Islet precursor cell (in vitro differentiated cells): ENCODE measurements at regions not wholly inside any gene's neighbourhood (a gene's known extent, or its start where the extent isn't known, plus 50 kb on each side); places are given as distances from the start of the nearest gene placed in this dataset.

Experiments used
- DNase-seq: peaks from one replicate; pipeline ENCODE4 v3.0.0-alpha.2; 2018

GRCh38 chrX:98380556-98380955 is 1496.8 kb downstream of the RPA4 start:
- peak; percentile 78 for DNase-seq

DNA sequence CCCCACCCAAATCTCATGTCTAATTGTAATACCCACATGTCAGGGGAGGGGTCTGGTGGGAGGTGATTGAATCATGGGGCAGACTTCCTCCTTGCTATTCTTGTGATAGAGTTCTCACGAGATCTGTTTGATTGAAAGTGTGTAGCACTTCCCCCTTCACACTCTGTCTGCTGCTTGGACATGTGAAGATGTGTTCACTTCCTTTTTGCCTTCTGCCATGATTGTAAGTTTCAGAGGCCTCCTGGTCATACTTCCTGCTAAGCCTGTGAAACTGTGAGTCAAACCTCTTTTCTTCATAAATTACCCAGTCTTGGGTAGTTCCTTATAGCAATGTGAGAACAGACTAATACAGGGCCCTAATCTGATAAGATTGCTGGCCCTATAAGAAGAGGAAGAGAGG is 1514.8 kb downstream of the RPA4 start:
- DNase-seq: no peak

GRCh38 chrX:98405376-98405775 is 1521.7 kb downstream of the RPA4 start:
- DNase-seq: no peak

- peak; percentile 67 for DNase-seq
These were observed 1523.9 kb downstream of the RPA4 start for GRCh38 chrX:98407584-98407983.

DNA sequence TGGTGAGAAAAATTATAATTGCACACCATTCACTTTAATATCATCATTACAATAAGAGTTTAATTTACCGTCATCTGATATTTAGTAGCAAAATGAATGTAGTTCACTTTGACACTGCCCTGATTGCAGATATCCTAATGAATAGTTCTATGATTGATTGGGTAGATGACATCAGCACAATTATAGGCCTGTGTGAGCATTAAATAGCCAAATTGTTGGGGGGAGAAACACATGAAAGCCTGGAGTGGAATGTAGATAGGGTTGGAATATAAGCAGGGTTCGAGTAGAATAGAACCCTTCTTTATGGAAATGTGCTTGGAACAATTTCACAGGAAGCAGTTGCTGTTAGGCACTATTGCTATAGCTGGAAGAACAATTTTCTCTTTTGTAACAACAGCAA is 1526.2 kb downstream of the RPA4 start:
- no peak for DNase-seq

DNA sequence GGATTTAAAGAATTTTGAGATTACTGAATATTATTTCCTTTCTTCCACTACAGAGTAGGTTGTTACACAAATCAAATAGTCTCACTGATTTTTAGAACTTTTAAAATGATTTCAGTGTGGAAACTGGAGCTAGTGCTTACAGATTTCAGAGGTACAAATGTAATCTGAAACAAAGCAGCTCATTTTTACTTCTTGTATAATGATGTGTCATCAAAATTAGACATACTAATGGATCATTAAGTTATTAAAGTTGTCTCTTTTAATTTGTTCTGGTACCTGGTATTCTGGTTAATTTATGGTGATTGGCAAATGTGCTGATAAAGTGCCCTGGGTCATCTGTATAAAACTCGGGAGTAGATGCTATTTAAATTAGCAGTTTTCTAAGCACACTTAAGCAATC is 1528.3 kb downstream of the RPA4 start:
- DNase-seq: no peak

DNA sequence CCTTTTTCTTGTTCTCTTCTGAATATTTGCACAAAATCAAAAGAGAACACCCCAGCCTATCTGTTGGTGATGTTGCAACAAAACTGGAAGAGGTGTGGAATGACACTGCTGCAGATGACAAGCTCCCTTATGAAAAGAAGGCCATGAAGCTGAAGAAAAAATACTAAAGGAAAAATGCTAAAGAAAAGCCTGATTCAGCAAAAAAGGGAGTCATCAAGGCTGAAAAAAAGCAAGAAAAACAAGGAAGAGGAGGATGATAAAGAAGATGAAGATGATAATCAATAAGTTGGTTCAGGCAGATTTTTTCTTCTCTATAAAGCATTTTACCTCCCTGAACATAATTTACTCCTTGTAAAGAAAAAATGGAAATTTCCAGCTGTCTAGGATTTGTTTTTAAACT is 1538.8 kb downstream of the RPA4 start:
- DNase-seq: no peak

- no peak for DNase-seq
These were observed 1548.7 kb downstream of the RPA4 start for GRCh38 chrX:98432413-98432812.

GRCh38 chrX:98448524-98448923 is 1564.8 kb downstream of the RPA4 start:
- DNase-seq: no peak

DNA sequence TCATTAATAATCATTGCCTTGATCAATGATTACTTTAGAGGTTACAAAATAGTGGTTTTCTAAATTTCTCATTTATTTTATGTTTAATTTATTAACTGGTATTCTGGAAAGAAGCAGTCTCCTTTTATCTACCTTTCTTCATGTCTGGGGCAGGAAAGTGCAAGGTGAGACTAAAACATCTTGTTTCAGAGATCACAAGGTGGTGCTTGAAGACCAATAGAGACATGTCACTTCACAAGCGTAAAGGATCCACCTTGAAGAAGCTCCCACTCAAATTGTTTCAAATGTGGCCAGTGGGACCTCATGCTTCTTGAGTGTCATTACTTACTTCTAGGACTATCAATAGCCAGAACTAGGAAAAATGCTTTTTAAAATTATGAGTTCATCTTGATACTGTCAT is 1568.7 kb downstream of the RPA4 start:
- no peak for DNase-seq

DNA sequence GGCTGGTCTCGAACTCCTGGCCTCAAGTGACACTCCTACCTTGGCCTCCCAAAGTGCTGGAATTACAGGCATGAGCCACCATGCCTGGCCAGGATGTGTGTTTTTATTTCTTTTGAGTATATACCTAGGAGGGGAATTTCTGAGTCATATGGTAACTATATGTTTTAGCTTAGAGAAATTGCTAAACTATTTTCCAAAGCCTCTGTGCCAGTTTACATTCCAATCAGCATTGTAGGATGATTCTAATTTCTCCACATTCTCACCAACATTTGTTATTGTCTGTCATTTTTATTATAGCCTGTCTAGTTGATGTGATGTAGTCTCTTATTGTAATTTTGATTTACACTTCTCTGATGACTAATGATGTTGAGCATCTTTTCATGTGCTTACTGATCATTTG is 1576.0 kb downstream of the RPA4 start:
- DNase-seq: no peak

GRCh38 chrX:98480606-98481005 is 1596.9 kb downstream of the RPA4 start:
- DNase-seq: no peak

DNA sequence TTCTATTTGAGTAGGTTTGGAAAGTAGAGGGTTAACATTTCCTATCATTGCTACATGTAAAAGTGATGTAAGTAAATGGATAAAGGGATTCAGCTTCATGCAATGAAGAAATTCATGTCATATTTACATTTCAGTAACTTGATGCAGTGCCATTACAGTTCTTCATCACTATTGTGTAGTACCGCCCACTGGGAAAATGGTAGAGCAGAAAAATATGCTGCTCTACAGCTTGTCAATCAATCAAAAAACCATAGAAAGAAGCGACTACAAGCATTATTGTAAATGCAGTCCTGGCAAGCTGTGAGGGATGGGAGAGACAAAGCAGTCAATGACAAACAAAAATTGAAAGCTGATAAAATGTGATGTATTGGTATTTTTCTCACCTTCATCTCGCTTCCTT is 1597.9 kb downstream of the RPA4 start:
- no peak for DNase-seq

- DNase-seq: no peak
These were observed 1607.0 kb downstream of the RPA4 start for GRCh38 chrX:98490670-98491069.

DNA sequence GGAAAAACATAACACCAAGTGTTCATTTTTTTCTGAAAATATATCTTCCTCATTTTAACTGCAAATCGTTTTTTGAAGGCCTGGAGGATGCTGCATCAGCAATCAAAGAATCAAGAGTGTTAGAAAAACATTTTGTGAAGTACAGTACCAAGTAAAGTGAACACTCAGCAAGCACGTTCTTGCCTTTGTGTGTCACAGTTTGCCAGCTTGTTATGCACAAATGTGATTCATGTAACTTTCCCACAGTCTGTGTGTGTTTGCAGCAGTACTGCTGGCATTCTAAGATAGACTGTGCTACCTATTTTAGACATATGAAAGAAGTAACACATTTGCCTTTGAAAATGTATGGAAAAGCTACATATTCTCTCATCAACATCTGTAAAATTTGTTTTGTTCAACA is 1617.7 kb downstream of the RPA4 start:
- no peak for DNase-seq

- no peak for DNase-seq
These were observed 1623.2 kb downstream of the RPA4 start for GRCh38 chrX:98506907-98507306.

DNA sequence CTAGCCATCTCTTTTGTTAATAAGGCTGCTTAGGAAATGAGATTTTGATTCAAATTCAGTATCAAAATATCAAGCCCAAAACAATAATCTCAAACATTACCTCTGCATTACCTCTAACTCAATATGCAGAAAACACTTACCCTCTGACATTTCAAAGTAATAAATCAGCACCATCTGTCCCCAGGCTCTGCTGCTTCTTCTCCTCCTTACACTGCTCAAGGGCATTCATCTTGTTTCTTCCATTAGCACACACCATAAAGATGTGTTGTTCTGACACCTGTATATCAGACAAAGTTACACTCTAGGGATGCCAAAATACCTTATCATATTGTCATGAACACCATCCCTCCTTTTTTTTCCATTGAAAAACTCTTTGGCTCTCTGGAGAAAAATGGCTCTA is 1630.3 kb downstream of the RPA4 start:
- DNase-seq: no peak

DNA sequence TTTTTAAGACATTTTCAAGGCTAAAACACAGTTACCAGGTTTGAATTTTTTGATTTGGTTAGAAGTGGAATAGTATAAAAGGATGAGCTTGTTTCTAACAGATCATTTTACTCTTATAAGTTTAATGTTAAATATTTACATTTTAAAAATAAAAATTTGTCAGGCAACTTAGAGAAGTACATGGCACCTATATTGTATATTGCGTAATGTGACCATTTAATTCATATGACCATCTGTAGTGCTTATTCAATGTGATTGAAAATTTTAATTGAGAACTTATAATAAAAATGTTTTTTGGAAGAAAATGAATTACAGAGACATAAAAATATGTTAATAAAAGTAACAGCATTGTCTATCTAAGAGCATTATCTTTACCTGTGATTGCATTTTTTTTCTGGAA is 1632.4 kb downstream of the RPA4 start:
- no peak for DNase-seq

- DNase-seq: peak; percentile 76
These were observed 1639.3 kb downstream of the RPA4 start for GRCh38 chrX:98523026-98523425.

DNA sequence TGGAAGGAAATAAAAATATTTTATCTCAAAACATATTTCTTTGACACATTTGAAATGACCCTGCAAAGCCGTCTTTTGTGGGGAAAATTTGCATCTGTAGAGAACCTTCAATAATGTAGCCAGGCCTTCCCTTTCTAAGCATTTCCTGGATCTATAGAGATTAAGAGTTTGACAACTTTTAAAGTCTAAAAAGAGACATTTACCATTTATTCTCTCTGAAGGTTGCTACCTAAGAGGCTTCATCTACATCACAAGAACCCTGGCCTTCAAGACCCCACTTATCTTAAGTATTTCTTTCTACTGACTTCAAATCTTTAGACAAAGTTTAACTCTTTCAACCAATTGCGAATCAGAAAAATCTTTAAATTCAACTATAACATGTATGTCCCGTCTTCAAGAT is 1639.8 kb downstream of the RPA4 start:
- DNase-seq: no peak

DNA sequence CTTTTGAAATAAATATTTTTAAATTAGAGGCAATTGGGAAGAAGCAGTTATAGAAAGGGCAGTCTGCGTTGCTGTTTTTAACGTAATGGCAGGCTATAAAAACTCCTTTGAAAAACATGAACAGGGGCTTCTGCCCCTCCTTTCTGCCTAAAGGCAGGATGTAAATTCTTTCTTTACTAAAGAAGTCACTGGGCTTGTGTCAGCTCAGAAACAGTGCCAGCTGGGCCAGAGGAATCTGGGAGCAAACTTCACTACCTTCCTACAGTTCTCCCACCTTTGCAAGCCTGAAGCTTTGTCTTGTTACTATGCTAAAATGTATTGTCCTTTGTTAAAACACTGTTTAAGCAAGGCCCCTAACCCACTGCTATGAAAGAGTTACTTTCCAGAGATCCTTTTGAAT is 1664.8 kb downstream of the RPA4 start:
- peak; percentile 63 for DNase-seq

- no peak for DNase-seq
These were observed 1685.1 kb downstream of the RPA4 start for GRCh38 chrX:98568795-98569194.

DNA sequence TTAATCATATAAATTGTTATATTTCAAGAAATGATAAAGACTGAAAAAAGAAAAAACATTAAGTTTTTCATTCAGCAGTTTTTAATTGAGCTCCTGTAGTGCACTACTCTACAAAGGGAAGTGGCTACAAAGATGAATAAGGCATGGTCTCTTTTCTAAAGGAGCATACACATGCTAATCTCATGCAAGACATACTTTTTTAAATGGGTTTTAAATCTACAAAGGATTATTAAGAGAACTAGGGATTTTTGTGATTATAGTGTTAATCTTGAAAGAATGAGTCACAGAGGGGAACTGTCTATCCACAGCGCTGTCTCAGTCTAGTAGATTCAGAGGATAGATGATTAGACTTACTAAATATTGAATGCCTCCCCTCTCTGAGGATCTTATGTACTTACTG is 1722.2 kb downstream of the RPA4 start:
- DNase-seq: no peak

- peak; percentile 58 for DNase-seq
These were observed 1724.0 kb downstream of the RPA4 start for GRCh38 chrX:98607739-98608138.

DNA sequence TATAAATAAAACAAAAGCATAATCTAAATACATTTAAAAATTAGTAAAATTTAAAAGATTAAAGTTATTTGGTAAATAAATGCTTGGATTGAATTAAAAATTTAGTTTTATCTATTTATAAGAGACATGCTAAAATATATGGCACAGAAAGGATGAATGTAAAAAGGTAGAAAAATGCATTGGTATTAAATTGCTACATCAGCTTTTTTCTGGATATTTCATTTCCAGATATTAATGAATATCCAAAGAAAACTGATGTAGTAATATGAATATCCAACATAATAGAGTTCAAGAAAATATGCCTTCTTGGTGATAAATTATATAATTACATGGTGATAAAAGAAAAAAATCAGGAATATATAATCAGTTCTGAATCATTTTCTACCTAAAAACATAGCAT is 1743.9 kb downstream of the RPA4 start:
- DNase-seq: no peak

DNA sequence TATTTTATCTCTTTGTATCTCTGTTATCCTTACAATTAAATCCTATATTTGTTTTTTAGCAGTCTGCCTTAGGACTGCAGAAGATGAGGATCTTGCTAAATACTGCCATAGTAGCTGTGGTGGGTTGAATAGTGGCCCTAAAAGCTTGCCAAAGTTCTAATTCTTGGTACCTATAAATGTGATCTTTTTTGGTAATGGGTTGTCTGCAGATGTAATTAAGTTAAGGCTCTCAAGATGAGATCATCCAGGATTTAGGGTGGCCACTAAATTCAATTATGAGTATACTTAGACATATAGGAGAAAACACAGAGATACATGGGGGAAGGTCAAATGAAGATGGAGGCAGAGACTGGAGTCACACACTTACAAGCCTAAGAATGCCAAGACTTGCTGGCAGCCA is 1753.7 kb downstream of the RPA4 start:
- no peak for DNase-seq
